ENCODE measurements at regions not wholly inside any gene's neighbourhood (a gene's known extent, or its start where the extent isn't known, plus 50 kb on each side); places are given as distances from the start of the nearest gene placed in this dataset.

- no peaks in the 10 kb centered on the region for H3K27me3 ChIP-seq
- intact Hi-C loops (cut with DNase I): no loop called here
Measured at GRCh38 chr11:37286890-37287289, 688.9 kb upstream of the RAG2 start.

GRCh38 chr11:37282367-37282766, 684.3 kb upstream of the RAG2 start:
- no peak for TF ChIP-seq EP300 (IDR thresholded peaks at IDR 0.05)
- no peak for TF ChIP-seq CTCF (IDR thresholded peaks at IDR 0.05)
- TF ChIP-seq POLR2A (IDR thresholded peaks at IDR 0.05): no peak
- H3K36me3 ChIP-seq: no peaks in the 10 kb centered on the region
- H3K27me3 ChIP-seq: no peaks in the 10 kb centered on the region
- H3K4me1 ChIP-seq (ENCODE audit: insufficient read depth): no peaks in the 10 kb centered on the region
- H3K27ac ChIP-seq: no peak overlapping the region
- no peak overlapping the region for H3K4me3 ChIP-seq
- no peaks in the 10 kb centered on the region for H3K9me3 ChIP-seq
- DNase-seq: no peak
- intact Hi-C loops (cut with DNase I): no loop called here

More at GRCh38 chr11:37286890-37287289, 688.9 kb upstream of the RAG2 start:
- H3K4me1 ChIP-seq (ENCODE audit: insufficient read depth): no peaks in the 10 kb centered on the region
- no peak overlapping the region for H3K27ac ChIP-seq
- TF ChIP-seq POLR2A (IDR thresholded peaks at IDR 0.05) (no peak), CTCF (IDR thresholded peaks at IDR 0.05) (no peak), EP300 (IDR thresholded peaks at IDR 0.05) (no peak)
- 42 to 63% (median 43%) methylated on average over 3 of the region's 3 CpGs for WGBS, 3 donors
- no peak for DNase-seq
- H3K36me3 ChIP-seq: no peaks in the 10 kb centered on the region
- no peaks in the 10 kb centered on the region for H3K9me3 ChIP-seq
- no peak overlapping the region for H3K4me3 ChIP-seq

DNA sequence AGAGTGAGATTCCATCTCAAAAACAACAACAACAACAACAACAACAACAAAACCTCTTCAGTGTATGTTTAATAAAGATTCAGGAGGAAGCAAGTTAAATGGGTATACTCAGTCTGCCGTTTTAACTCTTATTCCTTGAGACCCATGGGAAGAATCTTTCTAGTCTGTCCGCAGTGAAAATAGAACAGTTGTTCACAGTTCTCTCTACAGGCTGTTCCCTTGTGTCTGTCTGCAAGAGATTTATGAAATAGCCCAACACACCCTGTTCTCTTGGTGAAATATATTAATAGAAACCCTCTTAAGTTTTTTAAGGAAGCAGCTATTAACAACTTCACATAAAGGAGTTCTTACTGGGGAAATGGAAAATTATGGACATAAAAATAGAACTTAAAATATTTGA, 682.2 kb upstream of the RAG2 start:
- no peaks in the 10 kb centered on the region for H3K36me3 ChIP-seq
- no peak for TF ChIP-seq CTCF (IDR thresholded peaks at IDR 0.05)
- TF ChIP-seq POLR2A (IDR thresholded peaks at IDR 0.05): no peak
- no peak for TF ChIP-seq EP300 (IDR thresholded peaks at IDR 0.05)
- H3K9me3 ChIP-seq: no peaks in the 10 kb centered on the region
- H3K27me3 ChIP-seq: no peaks in the 10 kb centered on the region
- intact Hi-C loops (cut with DNase I): no loop called here
- no peak overlapping the region for H3K27ac ChIP-seq
- H3K4me1 ChIP-seq (ENCODE audit: insufficient read depth): no peaks in the 10 kb centered on the region
- no peak for DNase-seq
- H3K4me3 ChIP-seq: no peak overlapping the region
- WGBS, 3 donors: 72 to 82% (median 78%) methylated on average over 2 of the region's 2 CpGs

GRCh38 chr11:37277896-37278465, 679.9 kb upstream of the RAG2 start:
- DNase-seq: no peak
- H3K27me3 ChIP-seq: no peaks in the 10 kb centered on the region
- no peaks in the 10 kb centered on the region for H3K4me1 ChIP-seq (ENCODE audit: insufficient read depth)
- TF ChIP-seq EP300 (IDR thresholded peaks at IDR 0.05): no peak
- no peak for TF ChIP-seq CTCF (IDR thresholded peaks at IDR 0.05)
- no peak for TF ChIP-seq POLR2A (IDR thresholded peaks at IDR 0.05)
- H3K36me3 ChIP-seq: no peaks in the 10 kb centered on the region
- intact Hi-C loops (cut with DNase I): no loop called here
- no peaks in the 10 kb centered on the region for H3K9me3 ChIP-seq
- 80 to 95% (median 84%) methylated on average over 3 of the region's 3 CpGs for WGBS, 3 donors
- no peak overlapping the region for H3K27ac ChIP-seq
- H3K4me3 ChIP-seq: no peak overlapping the region

Data from ovary (tissue), 7 donors.